ENCODE measurements at regions not wholly inside any gene's neighbourhood (a gene's known extent, or its start where the extent isn't known, plus 50 kb on each side); places are given as distances from the start of the nearest gene placed in this dataset.
A peak's percentile ranks its signal among the peaks of the same experiment; 100 is the strongest.
"Not testable (repeated sequence)": the region's sequence is repeated elsewhere in the genome, so short reads cannot be mapped to it uniquely, and the experiment has no call there.

DNA sequence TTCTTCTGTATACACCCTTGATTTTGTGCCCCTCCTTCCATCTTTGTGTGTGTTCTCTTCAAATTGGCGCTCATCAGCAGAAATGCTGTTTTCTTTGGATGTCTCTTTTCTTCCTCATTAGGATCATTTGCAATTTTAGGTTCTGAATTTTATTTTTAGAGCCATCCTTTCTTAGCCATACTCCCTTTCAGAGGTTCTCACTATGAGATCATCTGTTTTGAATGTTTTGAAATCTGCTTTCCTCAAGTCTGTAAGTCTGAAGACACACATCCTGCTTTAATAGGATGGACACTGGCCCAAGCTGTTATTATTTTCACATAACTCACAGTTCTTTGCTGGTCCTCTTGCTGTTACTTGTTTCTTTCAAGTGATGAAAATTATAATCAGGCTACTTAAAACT lies 124.8 kb downstream of the BDH1 start:
- peak; percentile 54 for DNase-seq (ENCODE audit: low read depth)

GRCh38 chr3:197430502-197430901 lies 125.3 kb downstream of the BDH1 start:
- DNase-seq (ENCODE audit: low read depth): no peak

- no peak for DNase-seq (ENCODE audit: low read depth)
Measured at GRCh38 chr3:197428952-197429351, 126.8 kb downstream of the BDH1 start.

DNA sequence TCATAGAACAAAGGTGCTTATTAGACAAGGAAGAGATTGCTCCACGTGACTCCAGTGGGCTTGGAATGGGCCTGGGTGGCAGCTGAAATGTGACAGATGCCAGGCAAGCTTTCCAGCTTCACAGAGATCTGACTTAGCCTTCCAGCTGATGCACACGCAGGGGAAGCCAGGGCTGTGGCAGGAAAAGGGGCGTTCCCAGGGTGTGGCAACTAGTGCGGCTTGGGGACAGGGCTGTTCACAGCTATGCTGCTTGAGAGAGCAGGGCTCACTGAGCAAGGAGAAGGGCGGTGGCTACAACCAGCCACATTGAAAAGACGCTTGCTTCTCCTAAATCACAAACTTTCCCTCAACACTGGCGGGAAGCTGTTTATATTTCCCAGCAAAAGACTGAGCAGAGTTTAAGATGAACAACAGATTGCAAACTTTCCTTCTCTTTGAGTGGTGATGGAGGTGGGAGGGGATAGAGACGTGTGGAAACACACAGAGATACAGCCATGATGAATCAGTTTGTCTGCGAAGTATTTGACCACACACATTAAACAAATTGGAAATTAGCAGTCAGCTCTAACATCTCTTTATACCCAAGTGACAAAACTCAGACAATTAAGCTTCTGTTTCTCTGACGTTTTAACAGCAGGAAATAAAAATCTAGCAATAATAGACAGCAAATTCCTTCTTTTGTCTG lies 127.5 kb downstream of the BDH1 start:
- peak; percentile 13 for DNase-seq (ENCODE audit: low read depth)

DNA sequence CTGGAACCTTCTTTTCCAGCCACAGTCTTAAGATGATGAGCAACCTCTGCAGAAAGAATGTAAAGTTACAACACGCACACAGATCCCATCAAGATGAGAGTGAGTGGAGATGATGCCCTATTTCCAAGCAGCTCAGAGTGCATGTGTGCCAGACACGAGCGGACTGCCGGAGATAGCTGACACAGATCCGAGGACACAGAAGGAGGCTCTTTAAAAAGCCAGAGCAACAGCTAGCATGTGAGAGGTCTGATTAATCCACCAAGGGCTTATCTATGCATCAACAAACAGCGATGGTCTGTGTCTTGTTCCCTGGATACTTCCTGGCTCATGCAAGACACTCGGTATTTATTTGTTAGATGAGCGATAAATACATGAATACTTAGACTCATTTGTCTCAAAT lies 128.6 kb upstream of the DLG1 start:
- no peak for DNase-seq (ENCODE audit: low read depth)

- DNase-seq (ENCODE audit: low read depth): no peak
Measured at GRCh38 chr3:197426121-197426566, 127.7 kb upstream of the DLG1 start.

DNA sequence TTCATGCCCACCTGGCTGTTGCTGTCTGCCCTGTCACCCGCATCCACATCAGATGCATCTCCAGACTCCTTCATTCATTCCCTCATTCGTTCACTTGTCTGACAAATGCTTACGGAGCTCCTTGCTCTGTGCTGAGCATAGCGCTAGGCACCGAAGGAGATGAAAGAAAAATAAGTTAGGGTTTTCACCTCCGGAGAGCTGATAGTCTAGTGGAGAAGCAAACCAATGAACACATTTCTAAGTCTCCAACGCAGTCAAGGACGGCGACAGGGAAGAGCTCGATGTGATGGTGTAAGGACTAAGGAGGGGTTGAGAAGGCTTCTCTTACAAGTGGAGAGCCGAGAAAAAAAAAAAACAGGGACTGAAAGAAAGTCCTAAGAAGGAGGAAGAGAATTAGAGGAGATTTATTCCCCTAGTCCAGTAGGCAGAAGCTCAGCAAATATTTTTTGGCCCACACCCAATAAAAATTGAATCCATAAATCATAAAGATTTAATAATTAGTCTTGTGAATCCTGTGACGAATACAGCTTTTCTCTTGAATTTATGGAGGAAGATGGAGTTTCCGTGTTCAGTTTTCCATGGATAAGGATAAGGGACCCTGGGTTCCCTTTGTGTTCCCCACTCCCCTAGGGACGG lies 127.2 kb upstream of the DLG1 start:
- no peak for DNase-seq (ENCODE audit: low read depth)

DNA sequence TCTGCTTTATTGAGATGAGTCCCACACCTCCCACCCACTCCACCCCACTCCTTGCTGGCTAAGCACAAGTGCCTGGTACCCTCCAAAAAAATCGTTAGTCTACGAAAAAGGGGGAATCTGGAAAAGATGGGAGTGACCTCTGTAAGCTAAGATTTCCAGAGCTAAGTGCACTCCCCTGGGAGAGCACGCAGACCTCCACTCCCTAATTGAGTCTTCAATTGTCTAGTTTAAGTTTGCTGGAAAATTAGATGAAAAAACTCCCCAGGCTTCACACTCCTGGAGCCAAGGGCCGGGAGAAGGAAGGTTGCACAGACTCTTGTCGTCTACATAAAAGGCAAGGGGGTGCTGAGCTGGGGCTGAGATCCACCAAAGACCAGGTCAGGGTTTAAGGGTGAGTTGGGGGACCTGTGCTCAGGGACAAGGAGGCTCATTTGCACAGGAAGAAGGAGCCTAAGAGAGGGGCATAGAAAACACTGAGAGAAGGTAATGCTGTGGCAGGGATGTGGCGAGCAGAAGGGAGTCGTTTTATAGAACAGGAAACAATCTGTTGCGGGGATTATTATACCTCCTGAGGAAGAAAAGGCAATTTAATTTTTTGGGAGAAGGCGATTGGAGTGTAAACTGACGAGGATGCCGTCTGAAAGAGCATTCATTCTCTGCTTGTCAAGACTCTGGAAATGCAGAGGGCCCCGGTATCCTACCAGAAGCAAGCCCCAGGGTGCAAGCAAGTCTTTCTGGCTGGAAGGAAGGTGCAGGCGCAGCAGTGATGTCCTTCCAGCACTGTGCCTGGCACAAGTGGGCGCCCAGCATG lies 126.5 kb upstream of the DLG1 start:
- DNase-seq (ENCODE audit: low read depth): no peak

- DNase-seq (ENCODE audit: low read depth): no peak
Measured at GRCh38 chr3:197424266-197424665, 125.9 kb upstream of the DLG1 start.

DNA sequence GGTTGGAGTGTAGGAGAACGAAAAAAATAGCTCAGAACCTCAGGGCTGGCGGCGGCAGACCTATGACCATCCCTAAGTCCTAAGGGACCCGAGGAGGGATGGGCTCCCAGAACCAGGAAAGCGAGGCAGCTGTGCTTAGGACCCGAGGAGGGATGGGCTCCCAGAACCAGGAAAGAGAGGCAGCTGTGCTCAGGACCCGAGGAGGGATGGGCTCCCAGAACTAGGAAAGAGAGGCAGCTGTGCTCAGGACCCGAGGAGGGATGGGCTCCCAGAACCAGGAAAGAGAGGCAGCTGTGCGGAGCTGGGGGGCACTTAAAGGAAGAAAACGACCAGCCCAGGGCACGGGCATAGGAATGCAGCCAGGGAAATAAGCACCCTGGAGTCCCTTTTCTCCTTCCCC lies 125.0 kb upstream of the DLG1 start:
- no peak for DNase-seq (ENCODE audit: low read depth)

DNA sequence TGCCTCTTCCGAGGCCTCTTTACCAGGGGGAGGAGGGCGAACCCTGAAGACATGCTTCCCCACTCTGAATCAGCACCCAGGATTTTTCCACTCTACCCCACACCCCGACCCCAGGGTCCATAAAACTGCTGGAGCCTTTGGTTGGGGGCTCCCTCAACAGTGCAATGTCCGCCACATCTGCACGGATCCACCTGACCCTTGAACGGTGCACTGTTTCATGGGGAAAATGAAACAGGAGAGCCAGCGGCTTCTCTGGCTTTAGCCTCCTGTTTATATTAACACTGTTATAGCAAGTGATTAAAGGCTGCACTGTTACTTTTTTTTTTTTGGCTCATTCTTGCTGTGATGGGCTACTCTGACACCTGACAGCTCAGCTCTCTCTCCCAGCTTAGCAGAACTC lies 124.1 kb upstream of the DLG1 start:
- DNase-seq (ENCODE audit: low read depth): no peak

GRCh38 chr3:197421021-197421420 lies 122.6 kb upstream of the DLG1 start:
- DNase-seq (ENCODE audit: low read depth): no peak

- no peak for DNase-seq (ENCODE audit: low read depth)
Measured at GRCh38 chr3:197420566-197420965, 122.2 kb upstream of the DLG1 start.

- DNase-seq (ENCODE audit: low read depth): no peak
Measured at GRCh38 chr3:197420115-197420514, 121.7 kb upstream of the DLG1 start.

GRCh38 chr3:197419696-197420095 lies 121.3 kb upstream of the DLG1 start:
- DNase-seq (ENCODE audit: low read depth): no peak

GRCh38 chr3:197417911-197418618 lies 119.7 kb upstream of the DLG1 start:
- DNase-seq (ENCODE audit: low read depth): no peak

GRCh38 chr3:197417441-197417840 lies 119.0 kb upstream of the DLG1 start:
- DNase-seq (ENCODE audit: low read depth): no peak

GRCh38 chr3:197411899-197412298 lies 113.5 kb upstream of the DLG1 start:
- DNase-seq (ENCODE audit: low read depth): not testable (repeated sequence)

GRCh38 chr3:197410170-197410569 lies 111.8 kb upstream of the DLG1 start:
- not testable (repeated sequence) for DNase-seq (ENCODE audit: low read depth)

GRCh38 chr3:197408177-197408957 lies 110.0 kb upstream of the DLG1 start:
- DNase-seq (ENCODE audit: low read depth): no peak

GRCh38 chr3:197407526-197407925 lies 109.1 kb upstream of the DLG1 start:
- no peak for DNase-seq (ENCODE audit: low read depth)

GRCh38 chr3:197407053-197407452 lies 108.6 kb upstream of the DLG1 start:
- DNase-seq (ENCODE audit: low read depth): no peak

Data from fibroblast of gingiva (primary cell).